ENCODE measurements at regions not wholly inside any gene's neighbourhood (a gene's known extent, or its start where the extent isn't known, plus 50 kb on each side); places are given as distances from the start of the nearest gene placed in this dataset.

DNA sequence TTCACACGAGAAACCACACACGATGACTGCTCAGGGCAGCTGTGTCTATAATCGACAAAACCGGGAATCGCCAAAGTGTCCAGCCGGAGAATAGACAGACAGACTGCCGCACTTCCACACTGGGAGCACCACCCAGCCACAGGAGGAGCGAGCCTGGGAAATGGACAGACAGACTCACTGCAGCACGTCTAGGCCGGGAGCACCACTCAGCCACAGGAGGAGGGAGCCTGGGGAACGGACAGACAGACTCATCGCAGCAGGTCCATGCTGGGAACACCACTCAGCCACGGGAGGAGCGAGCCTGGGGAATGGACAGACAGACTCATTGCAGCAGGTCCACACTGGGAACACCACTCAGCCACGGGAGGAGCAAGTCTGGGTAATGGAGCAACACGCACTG lies 137.2 kb downstream of the BRD1 start:
- TF ChIP-seq SPI1 (IDR thresholded peaks at IDR 0.05; ENCODE audit: low read depth, low read length) (no peak), POLR2AphosphoS5 (IDR thresholded peaks at IDR 0.05; ENCODE audit: low read depth, low read length) (no peak), TAF1 (IDR thresholded peaks at IDR 0.05; ENCODE audit: low read depth, low read length) (no peak), PAX5 (IDR thresholded peaks at IDR 0.05; ENCODE audit: insufficient read depth, low read length, severe bottlenecking) (no peak), POLR2A (IDR thresholded peaks at IDR 0.05; ENCODE audit: low read depth, low read length) (no peak), POU2F2 (IDR thresholded peaks at IDR 0.05; ENCODE audit: low read depth, low read length) (no peak)
- FAIRE-seq (no peak), DNase-seq (ENCODE audit: insufficient read length, low spot score) (no peak)

DNA sequence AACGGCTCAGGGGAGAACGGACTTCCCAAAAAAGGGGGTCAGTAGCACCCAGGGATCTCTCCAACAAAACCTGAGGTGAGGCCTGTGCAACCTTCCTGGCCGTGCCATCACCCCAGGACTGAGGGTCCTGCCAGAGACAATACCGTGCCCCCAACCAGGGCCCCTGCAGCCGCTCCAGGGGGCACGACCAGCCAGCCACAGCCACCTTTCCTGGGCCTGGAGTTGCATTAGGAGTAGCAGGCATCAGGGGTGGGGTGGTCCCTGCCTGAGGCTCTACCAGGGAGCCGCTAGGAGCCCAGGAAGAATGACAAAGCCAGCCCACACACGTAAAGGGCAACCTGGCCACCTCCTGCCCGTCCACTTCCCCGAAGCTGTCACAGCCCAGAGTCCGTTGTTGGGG lies 137.8 kb downstream of the BRD1 start:
- no peak for TF ChIP-seq PAX5 (IDR thresholded peaks at IDR 0.05; ENCODE audit: insufficient read depth, low read length, severe bottlenecking)
- DNase-seq (ENCODE audit: insufficient read length, low spot score) (no peak), FAIRE-seq (no peak)

DNA sequence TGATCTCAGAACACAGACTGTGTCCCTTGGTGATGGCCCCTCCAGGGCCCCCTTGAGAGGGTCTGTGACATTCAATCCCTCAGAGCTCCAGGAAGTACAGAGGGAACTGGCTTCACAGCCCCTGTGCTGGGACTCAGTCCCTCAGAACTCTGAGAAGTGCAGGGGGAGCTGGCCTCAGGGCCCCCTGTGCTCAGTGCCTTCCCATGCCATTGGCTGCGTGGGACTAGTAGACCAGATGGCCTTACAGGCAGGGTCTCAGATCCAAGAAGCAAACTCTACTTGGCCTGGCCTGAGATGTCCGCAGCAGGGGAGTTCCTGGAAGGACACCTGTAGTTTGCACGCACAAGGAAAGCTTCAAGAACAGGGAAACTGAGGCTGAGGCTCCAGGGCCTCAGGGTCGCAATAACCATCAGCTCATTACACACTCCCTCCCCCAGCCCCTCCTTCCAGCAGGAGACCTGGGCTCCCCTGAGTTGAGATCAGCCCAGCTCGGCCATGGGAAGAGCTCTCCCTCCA lies 138.4 kb downstream of the BRD1 start:
- DNase-seq (ENCODE audit: insufficient read length, low spot score) (no peak), FAIRE-seq (no peak)
- TF ChIP-seq SPI1 (IDR thresholded peaks at IDR 0.05; ENCODE audit: low read depth, low read length) (no peak), TAF1 (IDR thresholded peaks at IDR 0.05; ENCODE audit: low read depth, low read length) (no peak), PAX5 (IDR thresholded peaks at IDR 0.05; ENCODE audit: insufficient read depth, low read length, severe bottlenecking) (no peak), POLR2AphosphoS5 (IDR thresholded peaks at IDR 0.05; ENCODE audit: low read depth, low read length) (no peak), POLR2A (IDR thresholded peaks at IDR 0.05; ENCODE audit: low read depth, low read length) (no peak), POU2F2 (IDR thresholded peaks at IDR 0.05; ENCODE audit: low read depth, low read length) (no peak)

DNA sequence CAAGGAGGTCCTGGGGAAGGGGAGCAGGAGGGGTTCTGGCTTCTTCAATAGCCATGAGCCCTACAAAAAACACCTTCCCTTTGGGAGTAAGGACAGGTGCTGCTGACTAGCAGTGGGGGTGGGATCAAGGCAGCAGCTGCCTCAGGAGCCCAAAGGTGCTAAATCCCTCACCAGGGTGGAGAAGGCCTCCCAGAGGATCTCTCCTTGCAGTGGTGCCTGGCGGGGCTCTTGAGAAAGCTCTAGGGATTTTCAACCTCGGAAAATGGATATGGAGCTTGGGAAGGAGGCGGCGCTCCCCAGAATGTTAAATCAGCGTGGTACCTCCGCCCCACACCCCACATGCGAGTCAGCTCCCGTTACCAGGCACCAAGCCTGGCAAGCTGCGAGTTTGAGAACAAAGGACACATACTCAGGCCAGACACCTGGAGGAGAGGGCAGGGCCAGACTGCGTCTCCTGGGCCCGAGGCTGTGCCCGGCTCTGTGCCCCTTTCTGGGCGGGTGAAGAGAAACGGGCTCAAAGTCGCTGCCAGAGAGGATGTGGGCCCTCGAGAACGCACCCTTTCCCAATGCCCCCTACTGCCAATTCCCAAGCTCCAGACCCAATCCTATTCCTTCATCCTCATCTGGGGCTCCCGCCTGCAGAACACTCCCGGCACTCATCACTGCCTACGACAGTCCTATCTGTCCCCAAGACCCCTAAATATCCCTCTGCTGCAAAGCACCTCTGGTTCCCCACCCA lies 139.0 kb downstream of the BRD1 start:
- TF ChIP-seq POLR2A (IDR thresholded peaks at IDR 0.05; ENCODE audit: low read depth, low read length), result no peak
- FAIRE-seq, result no peak
- no peak for DNase-seq (ENCODE audit: insufficient read length, low spot score)

DNA sequence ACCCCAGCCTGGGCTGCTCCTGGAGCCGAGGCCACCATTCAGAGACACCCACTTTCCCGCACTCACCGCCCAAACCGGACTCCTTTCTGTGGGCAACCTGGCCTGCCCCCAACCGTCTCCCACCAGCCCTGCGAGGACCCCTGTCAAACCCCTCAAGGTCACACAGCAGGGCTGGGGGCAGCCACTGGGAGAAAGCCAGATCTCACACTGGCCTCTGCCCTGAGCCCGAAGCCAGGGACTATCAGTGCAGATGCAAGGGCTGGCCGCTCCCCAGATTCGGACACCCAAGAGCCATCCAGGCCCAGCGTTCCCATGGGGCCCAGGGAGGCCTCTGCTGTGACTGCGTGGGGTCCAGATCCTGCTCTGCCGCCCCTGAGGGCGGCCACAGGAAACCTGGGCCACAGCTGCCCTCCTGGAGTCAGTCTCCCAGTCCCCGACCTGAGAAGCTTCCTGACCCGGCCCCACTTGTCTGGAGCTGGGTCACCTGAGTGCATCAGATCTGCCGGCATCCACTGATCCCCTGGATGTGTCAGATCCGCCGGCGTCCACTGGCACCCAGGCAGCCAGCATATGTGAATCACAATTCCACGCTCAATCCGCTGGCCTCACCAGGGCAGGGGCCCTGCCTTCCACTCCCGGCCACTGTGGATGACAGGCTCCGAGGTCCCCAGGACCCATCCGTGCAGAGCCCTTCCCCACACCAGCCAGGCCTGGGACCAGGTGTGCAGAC lies 139.7 kb downstream of the BRD1 start:
- DNase-seq (ENCODE audit: insufficient read length, low spot score), result no peak
- no peak for TF ChIP-seq PAX5 (IDR thresholded peaks at IDR 0.05; ENCODE audit: insufficient read depth, low read length, severe bottlenecking)
- no peak for TF ChIP-seq POU2F2 (IDR thresholded peaks at IDR 0.05; ENCODE audit: low read depth, low read length)
- no peak for TF ChIP-seq POLR2A (IDR thresholded peaks at IDR 0.05; ENCODE audit: low read depth, low read length)
- TF ChIP-seq POLR2AphosphoS5 (IDR thresholded peaks at IDR 0.05; ENCODE audit: low read depth, low read length), result no peak
- no peak for TF ChIP-seq SPI1 (IDR thresholded peaks at IDR 0.05; ENCODE audit: low read depth, low read length)
- TF ChIP-seq TAF1 (IDR thresholded peaks at IDR 0.05; ENCODE audit: low read depth, low read length), result no peak
- FAIRE-seq, result no peak

DNA sequence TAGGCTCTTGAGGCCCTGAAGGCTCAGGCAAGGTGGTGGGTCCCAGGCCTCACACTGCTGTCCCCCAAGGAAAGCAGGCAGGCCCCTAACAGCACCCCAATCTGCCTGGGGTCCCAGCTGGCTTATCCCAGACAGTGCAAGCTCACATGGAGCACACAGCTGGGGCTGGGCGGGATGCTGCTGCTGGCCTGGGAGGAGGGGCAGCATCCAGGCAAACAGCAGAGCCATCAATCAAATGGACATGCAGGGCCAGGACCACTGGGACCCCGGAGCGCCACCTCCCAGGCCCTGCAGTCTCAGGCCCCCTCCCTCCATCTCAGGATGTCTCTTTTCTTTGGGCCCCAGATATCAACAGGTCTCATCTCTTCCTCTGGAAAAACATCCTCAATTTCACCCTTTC lies 140.3 kb downstream of the BRD1 start:
- DNase-seq (ENCODE audit: insufficient read length, low spot score) (no peak), FAIRE-seq (no peak)
- TF ChIP-seq POU2F2 (IDR thresholded peaks at IDR 0.05; ENCODE audit: low read depth, low read length) (no peak), PAX5 (IDR thresholded peaks at IDR 0.05; ENCODE audit: insufficient read depth, low read length, severe bottlenecking) (no peak), SPI1 (IDR thresholded peaks at IDR 0.05; ENCODE audit: low read depth, low read length) (no peak), POLR2A (IDR thresholded peaks at IDR 0.05; ENCODE audit: low read depth, low read length) (no peak), TAF1 (IDR thresholded peaks at IDR 0.05; ENCODE audit: low read depth, low read length) (no peak), POLR2AphosphoS5 (IDR thresholded peaks at IDR 0.05; ENCODE audit: low read depth, low read length) (no peak)

DNA sequence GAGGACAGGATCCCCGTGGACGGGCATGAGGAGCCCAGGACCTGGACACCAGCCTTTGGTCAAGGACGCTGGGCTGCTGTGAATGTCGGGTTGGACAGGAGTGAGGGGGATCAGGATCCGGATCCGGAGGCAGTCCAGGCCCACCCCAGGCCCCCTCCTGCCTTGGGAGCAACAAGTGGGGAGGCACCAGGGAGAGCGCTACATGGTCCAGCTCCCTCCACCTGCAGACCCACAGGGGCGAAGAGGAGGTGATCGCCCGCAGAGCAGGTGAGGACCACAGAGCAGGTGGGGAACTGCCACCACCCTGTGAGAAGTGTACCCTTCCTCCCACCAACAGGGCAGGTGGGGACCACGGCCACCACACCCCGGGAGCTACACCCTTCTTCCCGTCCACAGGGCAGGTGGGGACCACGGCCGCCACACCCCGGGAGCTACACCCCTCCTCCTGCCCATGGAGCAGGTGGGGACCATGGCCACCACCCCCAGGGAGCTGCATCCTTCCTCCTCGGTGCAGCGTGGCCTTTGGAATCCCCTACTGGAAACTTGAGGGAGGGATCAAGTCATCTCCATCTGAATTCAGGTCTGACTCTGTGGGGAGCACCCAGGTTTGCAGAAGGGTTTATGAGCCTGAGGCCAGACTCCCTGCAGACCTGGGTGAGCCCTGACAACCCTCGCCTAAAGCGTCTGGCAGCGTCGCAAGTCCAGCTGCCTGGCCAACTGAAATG lies 141.0 kb downstream of the BRD1 start:
- DNase-seq (ENCODE audit: insufficient read length, low spot score), result no peak
- TF ChIP-seq SPI1 (IDR thresholded peaks at IDR 0.05; ENCODE audit: low read depth, low read length) (no peak), PAX5 (IDR thresholded peaks at IDR 0.05; ENCODE audit: insufficient read depth, low read length, severe bottlenecking) (no peak), POLR2AphosphoS5 (IDR thresholded peaks at IDR 0.05; ENCODE audit: low read depth, low read length) (no peak), POLR2A (IDR thresholded peaks at IDR 0.05; ENCODE audit: low read depth, low read length) (no peak), TAF1 (IDR thresholded peaks at IDR 0.05; ENCODE audit: low read depth, low read length) (no peak), POU2F2 (IDR thresholded peaks at IDR 0.05; ENCODE audit: low read depth, low read length) (no peak)
- FAIRE-seq, result no peak

DNA sequence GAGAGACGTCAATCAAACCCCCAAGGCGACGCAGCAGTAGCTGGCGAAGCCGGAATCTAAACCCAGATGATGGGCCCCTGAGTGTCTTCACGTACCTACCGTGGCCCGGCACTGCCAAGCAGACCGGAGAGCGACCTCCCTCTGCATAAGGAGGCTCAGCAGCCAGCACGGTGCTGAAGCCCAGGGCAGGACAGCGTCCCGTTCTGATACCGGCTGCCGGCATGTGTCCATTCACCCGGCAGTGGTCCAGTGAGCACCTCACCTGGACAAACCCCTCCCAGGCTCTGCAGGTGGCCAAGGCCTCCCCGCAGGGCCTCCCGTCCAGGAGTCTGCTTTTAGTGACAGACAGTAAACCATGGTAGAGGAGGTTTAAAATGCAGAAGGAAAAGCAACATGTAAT lies 142.0 kb downstream of the BRD1 start:
- no peak for DNase-seq (ENCODE audit: insufficient read length, low spot score)
- FAIRE-seq, result no peak
- TF ChIP-seq PAX5 (IDR thresholded peaks at IDR 0.05; ENCODE audit: insufficient read depth, low read length, severe bottlenecking) (no peak), TAF1 (IDR thresholded peaks at IDR 0.05; ENCODE audit: low read depth, low read length) (no peak), POLR2AphosphoS5 (IDR thresholded peaks at IDR 0.05; ENCODE audit: low read depth, low read length) (no peak), SPI1 (IDR thresholded peaks at IDR 0.05; ENCODE audit: low read depth, low read length) (no peak), POLR2A (IDR thresholded peaks at IDR 0.05; ENCODE audit: low read depth, low read length) (no peak), POU2F2 (IDR thresholded peaks at IDR 0.05; ENCODE audit: low read depth, low read length) (no peak)

DNA sequence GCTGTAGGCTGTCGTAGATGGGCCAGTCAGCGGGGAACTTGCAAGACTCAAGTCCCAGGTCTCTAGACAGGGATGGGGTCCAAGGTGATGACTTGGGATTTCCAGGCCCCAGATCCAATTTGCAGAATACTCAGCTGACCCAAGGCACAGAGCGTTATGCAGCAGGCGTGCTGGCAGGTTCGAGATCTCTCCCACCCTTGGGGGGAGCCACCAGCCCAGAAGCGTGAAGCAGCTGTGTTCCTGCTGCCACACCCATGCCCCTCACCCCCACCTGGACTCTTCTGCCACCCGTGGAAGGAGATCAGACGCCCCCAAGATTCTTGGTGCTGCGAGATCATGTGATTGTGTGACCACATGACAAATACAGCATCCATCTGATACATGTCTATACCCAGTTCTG lies 142.6 kb downstream of the BRD1 start:
- FAIRE-seq, result no peak
- DNase-seq (ENCODE audit: insufficient read length, low spot score), result no peak
- TF ChIP-seq POLR2A (IDR thresholded peaks at IDR 0.05; ENCODE audit: low read depth, low read length) (no peak), TAF1 (IDR thresholded peaks at IDR 0.05; ENCODE audit: low read depth, low read length) (no peak), POLR2AphosphoS5 (IDR thresholded peaks at IDR 0.05; ENCODE audit: low read depth, low read length) (no peak), POU2F2 (IDR thresholded peaks at IDR 0.05; ENCODE audit: low read depth, low read length) (no peak), PAX5 (IDR thresholded peaks at IDR 0.05; ENCODE audit: insufficient read depth, low read length, severe bottlenecking) (no peak), SPI1 (IDR thresholded peaks at IDR 0.05; ENCODE audit: low read depth, low read length) (no peak)

Data from GM12891 (cell line).